ENCODE measurements at regions not wholly inside any gene's neighbourhood (a gene's known extent, or its start where the extent isn't known, plus 50 kb on each side); places are given as distances from the start of the nearest gene placed in this dataset.

- no peak for DNase-seq
These were observed 117.7 kb downstream of the ETS2 start for GRCh38 chr21:38923429-38923828.

- DNase-seq = no peak
These were observed 116.9 kb downstream of the ETS2 start for GRCh38 chr21:38922474-38923235.

GRCh38 chr21:38921511-38922251 lies 116.0 kb downstream of the ETS2 start:
- DNase-seq = no peak

GRCh38 chr21:38920631-38921398 lies 115.1 kb downstream of the ETS2 start:
- DNase-seq = no peak

- DNase-seq = no peak
These were observed 113.0 kb downstream of the ETS2 start for GRCh38 chr21:38918607-38919346.

GRCh38 chr21:38917043-38917774 lies 111.5 kb downstream of the ETS2 start:
- DNase-seq = peak; percentile 73

- DNase-seq = no peak
These were observed 110.7 kb downstream of the ETS2 start for GRCh38 chr21:38916214-38916964.

- DNase-seq = no peak
These were observed 109.8 kb downstream of the ETS2 start for GRCh38 chr21:38915546-38915945.

GRCh38 chr21:38914528-38915293 lies 109.0 kb downstream of the ETS2 start:
- no peak for DNase-seq

- DNase-seq = no peak
These were observed 108.3 kb downstream of the ETS2 start for GRCh38 chr21:38913893-38914527.

- peak; percentile 82 for DNase-seq
These were observed 107.6 kb downstream of the ETS2 start for GRCh38 chr21:38913120-38913892.

GRCh38 chr21:38912789-38913119 lies 107.0 kb downstream of the ETS2 start:
- DNase-seq = no peak

- DNase-seq = no peak
These were observed 106.4 kb downstream of the ETS2 start for GRCh38 chr21:38912102-38912629.

GRCh38 chr21:38911484-38912101 lies 105.9 kb downstream of the ETS2 start:
- no peak for DNase-seq

- no peak for DNase-seq
These were observed 104.8 kb downstream of the ETS2 start for GRCh38 chr21:38910390-38911067.

- no peak for DNase-seq
These were observed 104.2 kb downstream of the ETS2 start for GRCh38 chr21:38909929-38910328.

GRCh38 chr21:38909109-38909508 lies 103.4 kb downstream of the ETS2 start:
- no peak for DNase-seq

GRCh38 chr21:38908537-38908936 lies 102.8 kb downstream of the ETS2 start:
- no peak for DNase-seq

Data from NCI-H774 (cell line).